ENCODE measurements at regions not wholly inside any gene's neighbourhood (a gene's known extent, or its start where the extent isn't known, plus 50 kb on each side); places are given as distances from the start of the nearest gene placed in this dataset.
"Not testable (repeated sequence)": the region's sequence is repeated elsewhere in the genome, so short reads cannot be mapped to it uniquely, and the experiment has no call there.

DNA sequence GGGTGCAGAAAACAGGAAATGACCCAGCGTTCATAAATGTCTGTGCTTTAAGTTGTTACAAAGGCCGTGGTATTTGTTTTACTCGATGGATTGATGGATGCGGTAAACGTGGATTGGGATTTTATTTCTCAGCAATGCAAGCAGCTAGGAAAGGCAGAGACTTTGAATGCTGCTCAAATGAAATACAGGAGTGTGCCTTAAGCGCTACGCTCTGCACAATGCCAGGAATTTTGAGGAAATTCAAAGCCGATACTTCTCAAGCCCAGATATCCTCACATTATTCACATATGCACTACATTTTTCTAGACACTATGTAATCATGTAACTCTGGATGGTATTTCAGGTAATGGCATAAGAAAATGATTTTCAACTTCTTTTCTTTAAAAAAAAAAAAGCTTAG, 514.3 kb upstream of the ADARB2 start:
- no peak for DNase-seq (ENCODE audit: low spot score)

DNA sequence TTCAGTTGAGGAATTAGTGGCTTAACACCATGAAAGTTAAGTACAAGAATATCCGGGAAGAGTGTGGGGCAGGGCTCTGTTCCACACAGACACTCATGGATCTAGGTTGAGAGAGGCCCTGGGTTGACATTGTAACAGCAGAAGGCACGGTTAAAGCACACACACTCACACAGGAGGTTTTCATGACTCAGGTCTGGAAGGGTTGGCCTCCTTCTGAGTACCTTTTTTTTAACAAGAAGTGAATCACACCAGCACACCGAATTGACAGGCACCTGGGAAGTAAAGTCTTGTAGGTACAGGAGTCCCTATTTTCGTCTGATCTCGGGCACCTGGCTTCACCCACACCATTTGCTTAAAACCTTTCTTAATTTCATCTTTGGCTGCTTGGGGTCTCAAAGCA, 509.4 kb upstream of the ADARB2 start:
- no peak for DNase-seq (ENCODE audit: low spot score)

DNA sequence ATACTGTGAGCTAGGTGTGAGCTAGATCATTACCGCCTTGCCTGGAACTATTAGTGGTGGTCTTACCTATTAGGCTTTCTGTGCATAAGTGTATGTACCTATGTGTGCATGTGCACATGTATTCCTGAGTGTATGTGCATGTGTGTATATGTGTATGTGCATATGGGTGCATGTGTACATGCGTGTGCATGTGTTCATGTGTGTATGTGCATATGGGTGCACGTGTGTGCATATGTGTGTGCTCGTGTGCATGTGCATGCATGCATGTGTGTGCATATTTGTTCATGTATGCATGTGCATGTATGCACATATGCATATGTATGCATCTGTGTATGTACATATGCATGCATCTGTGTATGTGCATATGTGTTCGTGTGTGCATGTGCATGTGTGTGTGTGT, 508.3 kb upstream of the ADARB2 start:
- no peak for DNase-seq (ENCODE audit: low spot score)

DNA sequence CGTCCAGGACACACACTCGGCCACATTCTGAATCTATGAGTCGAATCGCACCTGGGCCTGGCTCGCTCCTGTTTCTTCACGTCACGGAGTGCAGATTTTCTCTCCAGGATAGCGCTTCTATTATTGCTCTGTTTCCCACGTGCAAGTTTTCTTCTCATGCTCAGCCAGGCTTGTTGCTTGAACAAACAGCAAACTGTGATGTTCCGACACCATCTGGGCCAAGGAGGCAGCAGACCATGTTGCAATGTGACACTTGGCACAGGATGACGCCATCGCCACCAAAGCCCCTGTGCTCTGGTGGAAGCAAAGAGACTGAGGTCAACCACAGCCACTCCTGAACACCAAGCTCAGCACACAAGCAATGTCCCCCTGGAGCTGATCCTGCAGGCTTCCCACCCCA, 507.1 kb upstream of the ADARB2 start:
- no peak for DNase-seq (ENCODE audit: low spot score)

DNA sequence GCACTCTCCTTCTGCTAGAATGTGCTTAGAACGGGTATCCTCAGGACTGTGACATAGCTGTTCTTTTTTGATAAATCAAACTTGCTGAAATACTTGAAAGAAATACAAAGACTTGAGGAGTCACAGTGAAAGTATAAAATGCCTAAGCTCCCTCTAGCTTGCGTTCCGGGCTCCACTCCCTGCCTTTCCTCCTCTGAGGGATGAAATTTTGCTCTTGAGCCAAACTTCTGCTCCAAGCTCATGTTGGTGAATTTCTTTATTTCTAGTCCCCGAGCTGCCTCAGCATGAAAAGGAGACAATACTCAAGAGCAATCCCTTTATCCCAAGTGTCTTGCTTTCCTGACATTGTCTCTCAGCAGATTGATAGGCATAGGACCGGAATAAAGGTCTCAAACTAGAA, 499.6 kb upstream of the ADARB2 start:
- no peak for DNase-seq (ENCODE audit: low spot score)

DNA sequence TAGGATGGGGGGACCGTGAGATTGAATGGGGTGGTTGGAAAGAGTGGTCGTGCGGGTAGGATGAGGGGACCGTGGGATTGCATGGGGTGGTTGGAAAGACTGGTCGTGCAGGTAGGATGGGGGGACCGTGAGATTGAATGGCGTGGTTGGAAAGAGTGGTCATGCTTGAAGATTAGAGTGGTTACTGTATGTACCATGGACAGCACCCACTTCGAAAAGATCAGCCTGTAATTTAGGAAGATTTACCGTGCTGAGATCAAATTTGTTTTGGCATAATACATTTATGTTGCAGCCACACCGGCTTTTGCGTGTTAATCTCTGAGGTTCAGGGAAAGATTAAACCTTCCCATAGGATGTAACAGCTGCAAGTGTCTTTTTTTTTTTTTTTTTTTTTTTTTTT, 495.2 kb upstream of the ADARB2 start:
- DNase-seq (ENCODE audit: low spot score), result no peak

DNA sequence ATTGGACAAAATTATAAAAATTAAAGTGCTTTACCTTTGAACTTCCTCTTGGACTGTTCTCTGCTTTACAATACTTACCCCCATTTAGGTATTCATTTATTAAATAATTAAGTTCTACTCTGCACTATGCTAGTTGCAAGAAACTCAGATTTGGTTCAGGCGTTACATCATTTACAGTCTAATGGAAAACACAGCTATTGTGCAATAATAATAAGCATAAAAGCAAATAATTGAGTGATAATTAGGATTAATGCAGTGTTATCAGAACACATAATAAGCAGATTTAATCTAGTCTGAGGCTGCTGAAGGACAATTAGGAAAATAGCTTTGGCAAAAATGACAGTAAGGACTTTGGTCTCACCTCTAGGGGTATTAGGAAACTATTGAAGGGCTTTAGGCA, 493.2 kb upstream of the ADARB2 start:
- no peak for DNase-seq (ENCODE audit: low spot score)

DNA sequence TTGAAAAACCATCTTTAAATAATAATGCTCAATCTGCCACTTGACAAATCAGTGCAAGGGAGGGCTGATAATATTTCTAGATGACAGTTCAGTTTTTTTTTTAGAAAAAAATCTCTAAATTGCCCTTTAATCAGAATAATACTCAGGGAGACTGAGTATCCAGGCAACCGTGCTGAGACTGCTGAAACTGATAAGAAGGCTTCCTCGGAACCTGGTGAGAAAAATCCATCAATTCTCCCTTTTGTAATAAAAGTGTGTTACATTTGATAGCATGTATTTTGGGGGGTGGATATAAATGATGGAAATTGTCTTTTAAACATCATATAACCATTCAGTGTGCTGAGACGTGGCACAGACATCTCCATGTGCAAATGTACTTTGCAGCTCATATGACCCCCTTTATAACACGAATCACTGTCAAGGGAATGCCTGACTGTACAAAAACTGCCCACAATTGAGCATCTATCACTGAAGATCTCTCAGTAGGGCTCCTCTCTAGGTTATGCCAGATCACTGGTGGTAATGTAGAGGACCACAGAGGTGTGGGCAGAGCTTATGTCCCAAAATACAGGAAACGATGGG, 491.1 kb upstream of the ADARB2 start:
- no peak for DNase-seq (ENCODE audit: low spot score)

DNA sequence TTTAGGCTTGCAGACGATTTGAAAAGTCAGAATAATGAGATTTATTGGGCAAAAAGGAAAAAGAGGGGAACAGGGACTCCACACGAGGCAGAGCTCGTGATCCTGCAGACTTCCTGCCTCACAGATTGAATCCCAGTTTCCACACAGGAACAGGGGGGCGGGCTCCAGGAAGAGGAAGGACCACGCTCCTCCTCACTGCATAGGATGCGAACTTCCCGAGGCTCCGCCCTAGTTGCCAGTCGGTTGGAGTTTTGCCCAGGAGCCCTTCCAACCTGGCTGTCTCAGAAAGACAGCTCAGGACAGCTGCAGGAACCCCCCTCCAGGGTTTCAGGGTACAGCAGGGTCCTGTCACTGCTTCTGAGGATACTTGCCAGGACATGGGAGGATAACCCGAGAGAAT, 488.3 kb upstream of the ADARB2 start:
- peak; percentile 31 for DNase-seq (ENCODE audit: low spot score)

DNA sequence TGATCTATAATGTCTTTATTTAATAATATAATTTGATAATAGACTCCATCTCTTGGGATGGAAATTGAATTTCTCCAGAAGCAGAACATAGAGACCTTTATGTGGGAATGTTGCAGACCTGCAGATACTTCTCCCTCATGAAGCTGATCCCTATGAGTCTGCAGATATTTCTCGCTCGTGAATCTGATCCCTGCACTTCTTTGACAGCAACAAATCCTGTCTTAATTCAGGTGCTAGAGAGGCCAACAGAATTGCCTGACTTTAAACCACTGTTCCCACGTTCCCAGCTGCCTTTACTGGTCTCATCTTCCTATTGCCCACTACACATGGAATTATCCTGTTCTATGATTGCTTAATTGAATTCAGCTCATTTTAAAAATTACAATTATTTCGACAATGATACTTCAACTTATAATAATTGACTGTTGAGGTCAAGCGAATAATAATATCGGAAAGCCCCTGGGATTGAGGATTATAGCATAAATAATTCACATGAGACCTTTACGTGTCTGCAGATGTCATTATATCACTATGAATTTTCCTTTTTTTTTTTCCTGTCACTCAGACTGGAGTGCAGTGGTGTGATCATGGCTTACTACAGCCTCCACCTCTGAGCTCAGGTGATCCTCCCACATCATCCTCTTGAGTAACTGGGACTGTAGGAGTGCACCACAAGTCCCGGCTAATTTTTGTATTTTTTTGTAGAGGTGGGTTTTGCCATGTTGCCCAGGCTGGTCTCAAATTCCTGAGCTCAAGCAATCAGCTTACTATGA, 486.4 kb upstream of the ADARB2 start:
- DNase-seq (ENCODE audit: low spot score), result no peak

DNA sequence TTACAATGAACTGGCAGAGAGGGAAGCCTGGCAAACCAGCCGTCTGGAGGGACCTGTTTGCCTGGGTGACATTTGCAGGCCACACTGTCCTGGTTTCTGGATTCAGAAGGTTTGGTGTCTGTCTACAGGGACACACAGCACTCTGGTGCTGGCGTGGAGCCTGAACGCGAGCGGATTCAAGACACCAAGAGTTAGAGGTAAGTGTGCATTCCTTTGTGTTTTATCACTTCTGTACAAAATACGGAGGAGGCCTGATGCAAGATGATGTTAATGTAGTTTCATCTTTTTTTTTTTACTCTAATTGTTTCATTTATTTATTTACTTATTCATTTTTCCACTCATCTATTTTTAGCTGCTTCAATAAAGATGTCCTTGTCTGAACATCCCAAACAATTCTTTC, 485.3 kb upstream of the ADARB2 start:
- no peak for DNase-seq (ENCODE audit: low spot score)

DNA sequence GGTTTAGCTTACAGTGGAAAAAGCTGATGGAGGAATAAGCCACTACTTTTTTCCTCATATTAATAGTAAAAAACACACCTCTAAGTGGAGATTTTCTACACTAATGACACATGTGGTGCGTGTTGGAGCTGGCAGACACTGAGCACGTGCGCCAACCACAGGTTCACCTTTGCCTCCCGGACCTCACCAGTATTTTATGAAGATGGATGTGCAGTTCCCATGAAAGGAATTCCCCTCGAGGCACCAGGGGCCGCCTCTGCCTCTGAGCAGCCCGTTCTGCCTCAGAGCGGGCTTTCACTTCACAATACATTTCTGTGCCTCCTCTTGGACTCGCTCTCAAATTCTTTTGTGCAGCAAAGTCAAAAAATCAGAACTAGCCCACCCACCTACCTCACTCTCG, 477.5 kb upstream of the ADARB2 start:
- peak; percentile 19 for DNase-seq (ENCODE audit: low spot score)

DNA sequence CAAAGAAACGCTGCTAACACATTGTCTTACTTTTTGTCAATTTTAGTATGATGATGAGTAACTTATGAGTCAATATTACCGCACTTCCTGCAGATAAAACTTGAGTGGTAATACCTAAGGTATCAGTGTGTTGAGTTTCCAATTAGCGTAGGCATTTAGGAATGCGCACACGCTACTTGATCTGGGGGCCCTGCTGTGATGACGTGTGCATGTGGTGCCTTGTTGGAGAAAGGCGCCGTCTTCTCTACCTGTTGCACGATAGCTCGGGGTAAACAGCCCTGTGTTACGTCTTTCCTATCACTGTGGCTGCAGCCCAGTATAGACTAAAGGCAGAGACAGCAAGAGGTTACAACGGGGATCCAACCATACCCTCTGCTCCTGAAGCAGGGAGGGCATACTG, 476.8 kb upstream of the ADARB2 start:
- DNase-seq (ENCODE audit: low spot score), result peak; percentile 71

DNA sequence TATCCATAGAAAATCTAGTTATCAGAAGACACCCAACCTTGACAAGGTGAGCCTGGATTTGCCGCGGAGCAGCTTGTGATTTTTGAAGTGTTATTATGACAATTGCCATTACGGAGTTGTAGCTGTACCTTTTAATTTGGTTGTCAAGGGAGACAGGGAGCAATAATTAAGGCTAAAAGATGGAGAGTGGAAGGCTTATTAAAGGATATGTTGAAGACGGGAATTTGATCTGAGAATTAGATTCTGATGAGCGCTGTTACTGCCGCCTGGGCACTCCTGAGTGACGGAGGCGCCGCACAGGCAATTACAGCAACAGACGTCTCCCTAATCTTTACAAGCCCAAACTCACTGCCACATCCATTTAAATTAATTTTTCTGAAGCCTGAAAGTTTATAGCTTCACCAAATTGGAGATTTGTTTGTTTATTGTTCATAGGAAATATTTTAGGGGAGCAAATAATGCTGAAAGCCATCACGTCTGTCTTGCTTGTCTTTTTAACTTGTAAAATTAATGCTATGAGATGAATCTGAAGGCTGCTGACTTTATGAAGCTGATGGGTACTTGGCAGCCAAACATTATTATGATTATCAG, 475.0 kb upstream of the ADARB2 start:
- no peak for DNase-seq (ENCODE audit: low spot score)

DNA sequence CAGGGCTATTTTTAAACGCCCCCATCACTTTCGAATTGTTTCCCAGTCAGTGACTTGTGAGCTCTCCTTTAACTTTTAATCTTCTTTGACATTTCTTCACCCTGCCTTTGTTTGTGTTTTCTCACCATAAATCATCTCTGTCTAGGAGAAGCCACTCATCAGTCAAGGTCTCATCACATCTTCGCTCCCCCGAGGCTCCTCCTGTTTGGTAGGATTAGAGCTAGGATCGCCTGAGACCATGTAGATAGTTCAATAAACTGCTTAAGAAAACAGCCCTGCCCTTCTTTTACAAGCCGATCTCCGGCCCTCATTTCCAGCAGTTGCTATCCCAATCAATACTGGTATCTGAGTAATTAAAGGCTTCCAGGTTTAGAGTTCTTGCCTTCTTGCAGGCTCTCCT, 472.8 kb upstream of the ADARB2 start:
- no peak for DNase-seq (ENCODE audit: low spot score)

DNA sequence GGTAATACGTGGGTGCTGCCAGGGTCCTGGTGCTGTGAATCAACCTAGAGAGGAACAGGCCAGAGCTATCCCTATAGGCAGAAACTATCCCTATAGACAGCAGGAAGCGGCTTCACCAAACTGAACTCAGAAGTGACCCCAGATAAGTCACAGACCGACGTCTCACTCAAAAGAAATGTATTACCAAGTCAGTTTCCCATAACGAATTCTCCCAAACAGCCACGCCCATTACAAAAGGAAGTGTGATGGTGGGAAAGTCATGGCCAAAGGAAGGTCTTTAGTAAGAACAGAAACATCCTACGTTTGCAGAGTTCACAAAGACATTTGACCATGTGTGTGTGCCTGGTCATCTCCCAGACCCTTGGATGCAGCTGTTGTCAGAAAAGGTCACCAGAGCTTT, 470.8 kb upstream of the ADARB2 start:
- DNase-seq (ENCODE audit: low spot score), result no peak

DNA sequence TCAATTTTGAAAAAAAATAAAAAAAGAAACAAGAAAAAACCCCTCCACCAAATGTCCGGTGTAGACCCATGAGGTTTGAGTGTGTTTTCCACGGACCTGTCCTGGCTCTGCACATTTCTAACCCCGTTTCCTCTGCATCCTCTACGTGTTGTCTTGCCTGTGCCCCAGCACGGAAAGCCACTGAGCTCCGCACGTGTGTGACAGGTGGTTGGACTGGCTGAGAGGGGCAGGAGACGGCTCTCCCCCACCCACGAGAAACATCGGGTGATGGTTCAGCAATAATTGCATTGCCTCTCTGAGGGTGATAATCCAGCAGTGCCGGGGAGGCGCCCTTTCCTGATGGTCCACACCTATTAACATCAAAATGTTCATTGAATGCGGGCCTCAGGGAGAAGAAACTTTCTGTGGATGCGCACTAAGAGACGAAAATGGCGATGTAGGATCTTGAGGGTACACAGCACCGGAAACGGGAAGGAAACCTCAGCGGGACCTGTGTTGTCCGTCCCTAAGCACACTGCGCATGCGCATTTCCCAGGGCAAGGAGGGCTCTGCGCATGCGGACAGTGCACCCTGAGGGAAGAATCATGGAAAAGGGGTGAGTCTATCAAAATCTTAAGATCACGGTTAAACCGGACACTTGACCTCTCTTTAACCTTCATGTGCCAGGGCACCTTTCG, 470.1 kb upstream of the ADARB2 start:
- no peak for DNase-seq (ENCODE audit: low spot score)

DNA sequence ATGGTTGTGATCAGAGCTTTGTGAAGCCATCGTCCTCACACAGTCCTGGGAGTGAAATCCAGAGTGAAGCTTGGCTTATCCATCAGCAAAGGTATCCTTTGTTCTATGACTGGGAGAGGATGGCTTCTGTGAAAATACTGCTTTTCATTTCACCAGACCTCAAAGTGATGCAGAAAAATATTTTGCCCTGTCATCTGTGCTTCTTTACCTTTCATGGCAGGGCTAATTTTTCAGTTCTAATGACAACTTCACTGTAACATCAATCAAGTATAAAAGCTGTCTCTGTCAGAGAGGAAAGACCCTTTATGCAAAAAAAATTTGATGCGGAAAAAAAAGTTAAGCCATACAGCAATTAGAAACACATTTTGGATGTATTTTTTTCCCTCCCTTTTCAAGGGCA, 468.1 kb upstream of the ADARB2 start:
- no peak for DNase-seq (ENCODE audit: low spot score)

DNA sequence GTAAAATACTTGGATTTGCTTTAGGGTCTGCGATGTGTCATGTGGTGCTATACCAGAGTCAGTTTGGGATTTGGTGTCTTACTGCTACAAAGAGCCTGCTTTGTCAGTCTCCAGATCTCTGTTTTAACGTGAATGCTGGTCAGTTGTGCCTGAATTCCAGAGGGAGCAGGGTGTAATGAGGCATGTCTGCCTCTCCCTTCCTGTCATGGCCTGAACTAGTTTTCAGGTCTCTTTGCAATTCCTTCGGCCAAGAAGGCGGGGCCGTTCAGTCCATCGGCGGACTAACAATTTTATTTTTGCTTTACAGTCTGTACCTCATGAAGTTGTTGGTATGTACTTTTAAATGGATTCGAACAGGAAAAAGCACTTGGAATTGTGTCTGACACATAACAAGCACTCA, 465.1 kb upstream of the ADARB2 start:
- no peak for DNase-seq (ENCODE audit: low spot score)

DNA sequence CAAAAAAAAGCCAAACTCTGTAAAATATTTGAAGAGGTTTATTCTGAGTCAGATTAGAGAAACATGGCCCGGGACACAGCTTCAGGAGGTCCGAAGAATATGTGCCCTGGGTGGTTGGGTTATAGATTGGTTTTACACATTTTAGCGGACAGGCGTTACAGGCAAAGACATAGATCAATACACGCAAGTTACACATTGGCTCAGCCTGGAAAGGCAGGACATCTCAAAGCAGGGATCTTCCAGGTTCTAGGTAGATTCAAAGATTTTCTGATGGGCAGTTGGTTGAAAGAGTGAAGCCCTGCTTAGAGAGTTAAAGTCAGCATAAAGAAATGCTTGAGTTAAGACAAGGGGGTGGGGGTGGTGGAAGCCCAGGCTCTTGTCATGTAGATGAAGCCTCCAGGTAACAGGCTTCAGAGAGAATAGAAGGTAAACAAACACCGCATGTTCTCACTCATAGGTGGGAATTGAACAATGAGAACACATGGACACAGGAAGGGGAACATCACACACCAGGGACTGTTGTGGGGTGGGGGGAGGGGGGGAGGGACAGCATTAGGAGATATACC, 464.3 kb upstream of the ADARB2 start:
- no peak for DNase-seq (ENCODE audit: low spot score)

DNA sequence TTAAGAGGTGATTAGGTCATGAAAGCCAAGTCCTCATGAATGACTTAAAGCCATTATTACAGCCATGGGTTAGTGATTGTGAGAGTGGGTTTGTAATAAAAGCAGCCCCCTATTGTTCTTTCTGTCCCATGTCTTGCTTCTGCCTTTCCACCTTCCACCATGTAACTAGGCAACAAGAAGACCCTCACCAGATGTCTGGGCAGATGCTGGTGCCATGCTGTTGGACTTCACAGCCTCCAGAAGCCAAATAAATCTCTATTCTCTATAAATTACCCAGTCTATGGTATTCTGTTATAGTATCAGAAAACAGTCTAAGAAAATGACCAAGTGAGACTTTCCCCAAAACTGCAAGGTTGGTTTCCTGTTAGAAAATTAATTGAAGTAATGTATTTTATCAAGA, 460.3 kb upstream of the ADARB2 start:
- no peak for DNase-seq (ENCODE audit: low spot score)

DNA sequence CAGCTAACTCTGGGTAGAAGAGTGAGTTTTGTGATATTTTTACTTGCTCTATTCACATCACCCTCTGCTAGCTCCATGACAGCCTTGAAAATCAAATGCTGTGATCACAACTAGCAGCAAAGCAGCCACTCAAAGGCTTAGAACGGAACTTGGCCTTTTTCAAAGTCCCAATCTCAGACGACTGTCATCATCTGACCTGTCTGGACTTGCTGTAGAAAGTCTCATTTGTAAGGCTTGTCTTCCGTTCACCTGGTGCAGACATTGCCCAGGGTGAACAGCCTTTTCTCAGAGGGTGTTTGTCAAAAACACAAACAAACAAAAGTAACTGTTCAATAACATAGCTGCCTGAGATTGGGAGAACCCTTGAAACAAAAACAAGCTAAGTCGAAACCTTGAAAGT, 458.9 kb upstream of the ADARB2 start:
- DNase-seq (ENCODE audit: low spot score), result no peak

DNA sequence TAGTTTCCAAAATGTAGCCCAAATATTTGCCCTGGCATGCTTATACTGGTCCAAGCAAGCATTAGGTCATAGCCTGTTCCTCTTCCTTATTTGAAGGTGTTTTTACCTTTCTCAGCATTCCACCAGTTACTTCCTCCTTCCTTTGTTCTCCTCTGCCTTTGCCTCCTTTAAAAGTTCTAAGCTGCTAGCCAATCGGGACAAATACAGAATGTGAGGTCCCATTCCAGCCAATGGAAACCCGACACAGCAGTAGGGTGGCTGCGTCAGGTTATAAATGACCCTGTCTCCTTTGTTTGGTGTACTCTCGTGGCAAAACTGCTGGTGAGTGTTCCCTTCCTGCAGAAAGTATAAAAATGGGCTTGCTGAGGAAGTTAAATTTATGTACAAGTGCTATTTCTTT, 452.0 kb upstream of the ADARB2 start:
- not testable (repeated sequence) for DNase-seq (ENCODE audit: low spot score)

Measured in A172 (cell line).